ENCODE measurements at regions not wholly inside any gene's neighbourhood (a gene's known extent, or its start where the extent isn't known, plus 50 kb on each side); places are given as distances from the start of the nearest gene placed in this dataset.

DNA sequence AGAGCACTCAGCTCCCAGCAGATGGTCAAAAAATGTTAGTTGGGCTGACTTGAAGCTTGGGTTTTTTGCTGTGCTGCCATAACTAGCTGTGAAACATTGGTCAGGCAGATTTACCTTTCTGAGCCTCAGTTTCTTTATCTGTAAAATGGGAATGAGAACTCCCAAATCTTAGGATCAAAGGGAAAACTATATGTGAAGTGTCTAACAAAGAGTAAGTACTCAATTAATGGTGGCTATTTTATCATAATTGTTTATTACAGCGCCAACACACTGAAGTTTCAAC, 164.2 kb upstream of the POU3F1 start:
- Histone ChIP-seq H2BK12ac (ENCODE audit: insufficient read length, low read depth, low read length) (no peak overlapping the region), H3K27ac (ENCODE audit: insufficient read length, low read depth, low read length) (no peak overlapping the region)
- TF ChIP-seq, protein P1, sequence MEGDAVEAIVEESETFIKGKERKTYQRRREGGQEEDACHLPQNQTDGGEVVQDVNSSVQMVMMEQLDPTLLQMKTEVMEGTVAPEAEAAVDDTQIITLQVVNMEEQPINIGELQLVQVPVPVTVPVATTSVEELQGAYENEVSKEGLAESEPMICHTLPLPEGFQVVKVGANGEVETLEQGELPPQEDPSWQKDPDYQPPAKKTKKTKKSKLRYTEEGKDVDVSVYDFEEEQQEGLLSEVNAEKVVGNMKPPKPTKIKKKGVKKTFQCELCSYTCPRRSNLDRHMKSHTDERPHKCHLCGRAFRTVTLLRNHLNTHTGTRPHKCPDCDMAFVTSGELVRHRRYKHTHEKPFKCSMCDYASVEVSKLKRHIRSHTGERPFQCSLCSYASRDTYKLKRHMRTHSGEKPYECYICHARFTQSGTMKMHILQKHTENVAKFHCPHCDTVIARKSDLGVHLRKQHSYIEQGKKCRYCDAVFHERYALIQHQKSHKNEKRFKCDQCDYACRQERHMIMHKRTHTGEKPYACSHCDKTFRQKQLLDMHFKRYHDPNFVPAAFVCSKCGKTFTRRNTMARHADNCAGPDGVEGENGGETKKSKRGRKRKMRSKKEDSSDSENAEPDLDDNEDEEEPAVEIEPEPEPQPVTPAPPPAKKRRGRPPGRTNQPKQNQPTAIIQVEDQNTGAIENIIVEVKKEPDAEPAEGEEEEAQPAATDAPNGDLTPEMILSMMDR (conservative IDR thresholded peaks at IDR 0.05): no peak

More for the DNA sequence above, 164.2 kb upstream of the POU3F1 start:
- Histone ChIP-seq H2BK5ac (ENCODE audit: insufficient read length, low read length) (no peak overlapping the region), H3K4me1 (ENCODE audit: insufficient read depth, low read length) (no peaks in the 10 kb centered on the region), H3K4me2 (ENCODE audit: insufficient read depth, insufficient read length, low read length) (no peak overlapping the region), H4K8ac (replicated peaks; ENCODE audit: insufficient read length, low read depth, low read length) (no peak overlapping the region), H3K9me3 (ENCODE audit: control insufficient read depth, low read depth, low read length) (no peaks in the 10 kb centered on the region), H3K9ac (ENCODE audit: extremely low read depth, insufficient read length, low read length) (no peak overlapping the region), H3K23me2 (ENCODE audit: insufficient read length, low read depth, low read length, poor library complexity, severe bottlenecking) (no peaks in the 10 kb centered on the region), H3K23ac (ENCODE audit: insufficient read length, low read depth, low read length) (no peak overlapping the region), H3K56ac (ENCODE audit: insufficient read length, low read depth, low read length) (no peak overlapping the region), H3K14ac (ENCODE audit: insufficient read depth, low read length) (no peak overlapping the region), H3T11ph (ENCODE audit: low read length) (no peak overlapping the region), H3K27me3 (ENCODE audit: insufficient read depth, low read length) (no peaks in the 10 kb centered on the region), H4K91ac (ENCODE audit: insufficient read length, low read depth, low read length) (no peak overlapping the region), H2AFZ (ENCODE audit: low read length) (no peak overlapping the region), H2AK5ac (ENCODE audit: insufficient read length, low read length) (no peak overlapping the region), H2BK120ac (ENCODE audit: low read depth, low read length, poor library complexity, severe bottlenecking) (no peak overlapping the region), H2BK15ac (ENCODE audit: low read depth, low read length) (no peak overlapping the region), H4K5ac (ENCODE audit: insufficient read length, low read depth, low read length) (no peak overlapping the region), H2BK20ac (ENCODE audit: low read depth, low read length, poor library complexity, severe bottlenecking) (no peak overlapping the region), H4K20me1 (ENCODE audit: control insufficient read depth, insufficient read depth, insufficient read length) (no peaks in the 10 kb centered on the region), H3K79me1 (ENCODE audit: insufficient read depth, low read depth, low read length, poor library complexity, severe bottlenecking) (no peaks in the 10 kb centered on the region), H3K4ac (ENCODE audit: low read depth, low read length) (no peak overlapping the region), H3K79me2 (ENCODE audit: insufficient read depth, low read length) (no peaks in the 10 kb centered on the region), H3K18ac (ENCODE audit: insufficient read length, low read depth, low read length) (no peak overlapping the region)
- no peak for DNase-seq
- peaks cover 4% of the 10 kb centered on the region for H3K27me3 Mint-ChIP-seq (ENCODE audit: low read depth)
- H3K27ac Mint-ChIP-seq: no peak overlapping the region
- WGBS (ENCODE audit: extremely low coverage, insufficient read length, low lambda C conversion rate): no CpG with 5 or more reads among the region's 1 CpG
- peaks cover 7 to 8% of the 10 kb centered on the region in 2 experiments for H3K4me1 Mint-ChIP-seq
- H3K36me3 Mint-ChIP-seq (ENCODE audit: insufficient read depth in 1 of 3, low read depth in 3 of 3): no peaks in the 10 kb centered on the region; a peak in 1 of 7 replicates
- H3K4me3 Mint-ChIP-seq: no peak overlapping the region
- no peaks in the 10 kb centered on the region; a peak in 1 of 5 replicates for H3K9me3 Mint-ChIP-seq

Measured in H9 (cell line).